ENCODE measurements at regions not wholly inside any gene's neighbourhood (a gene's known extent, or its start where the extent isn't known, plus 50 kb on each side); places are given as distances from the start of the nearest gene placed in this dataset.
"Not testable (repeated sequence)": the region's sequence is repeated elsewhere in the genome, so short reads cannot be mapped to it uniquely, and the experiment has no call there.

DNA sequence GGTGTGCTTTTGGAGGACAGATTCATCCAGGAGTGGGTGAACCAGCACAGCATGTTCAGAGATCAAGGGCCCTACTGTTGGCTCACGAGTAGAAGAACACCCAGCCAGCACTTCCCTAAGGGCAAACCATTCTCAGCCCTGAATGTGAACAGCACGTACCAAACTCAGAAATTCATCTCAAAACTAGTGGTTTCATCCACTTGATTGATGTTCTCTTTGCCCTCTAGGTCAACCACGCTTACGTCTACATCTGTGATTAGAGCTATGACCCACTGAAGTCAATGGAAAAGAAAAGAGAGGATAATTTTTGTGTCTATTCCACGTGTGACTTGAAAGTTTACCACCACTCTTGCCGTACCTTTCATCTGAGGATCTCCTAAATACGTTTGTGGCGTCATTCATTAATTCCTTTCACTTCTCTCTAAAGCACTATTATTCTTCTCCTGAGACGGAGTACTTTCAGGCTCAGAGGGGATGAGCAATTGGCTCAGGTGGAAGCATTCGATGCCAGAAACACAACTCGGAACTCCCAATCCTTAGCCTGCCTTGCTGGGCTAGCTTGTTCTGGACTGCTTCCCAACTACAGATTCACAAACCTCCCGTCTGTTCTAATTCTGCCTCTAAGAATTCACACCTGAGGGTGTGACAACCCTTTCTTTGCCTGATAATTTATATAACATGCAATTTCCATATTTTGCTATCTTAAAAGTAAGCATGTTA, 57.3 kb upstream of the HIVEP3 start:
- DNase-seq (ENCODE audit: low spot score) = no peak
- H3K9me3 ChIP-seq (ENCODE audit: low read depth) = no peaks in the 10 kb centered on the region
- H4K20me1 ChIP-seq (ENCODE audit: low read depth) = no peaks in the 10 kb centered on the region
- Mint-ChIP-seq H3K4me3 (no peak overlapping the region), H3K36me3 (no peaks in the 10 kb centered on the region), H3K27me3 (ENCODE audit: insufficient read depth, low read depth) (peaks cover 3% of the 10 kb centered on the region), H3K9me3 (no peaks in the 10 kb centered on the region), H3K27ac (no peak overlapping the region), H3K4me1 (peaks cover 7% of the 10 kb centered on the region)
- H3K4me2 ChIP-seq = no peak overlapping the region
- H2AFZ ChIP-seq (replicated peaks) = no peak overlapping the region
- no peak overlapping the region for H3K27ac ChIP-seq
- no peak overlapping the region for H3K9ac ChIP-seq
- no peaks in the 10 kb centered on the region for H3K79me2 ChIP-seq (ENCODE audit: low read depth)
- H3K4me3 ChIP-seq = no peak overlapping the region
- no peaks in the 10 kb centered on the region for H3K36me3 ChIP-seq
- no peaks in the 10 kb centered on the region for H3F3A ChIP-seq (ENCODE audit: low read depth)
- no peaks in the 10 kb centered on the region for H3K27me3 ChIP-seq
- no peaks in the 10 kb centered on the region for H3K4me1 ChIP-seq
- TF ChIP-seq EZH2 (IDR thresholded peaks at IDR 0.05) = no peak
- TF ChIP-seq CTCF (IDR thresholded peaks at IDR 0.05) = no peak
- no peak for TF ChIP-seq EZH2phosphoT487 (IDR thresholded peaks at IDR 0.05)

GRCh38 chr1:41975121-41975520, 56.4 kb upstream of the HIVEP3 start:
- Histone ChIP-seq H3K36me3 (no peaks in the 10 kb centered on the region), H3K79me2 (ENCODE audit: low read depth) (no peaks in the 10 kb centered on the region), H3K4me2 (no peak overlapping the region), H3K4me1 (no peaks in the 10 kb centered on the region), H4K20me1 (ENCODE audit: low read depth) (no peaks in the 10 kb centered on the region), H3K9me3 (ENCODE audit: low read depth) (no peaks in the 10 kb centered on the region), H3K4me3 (no peak overlapping the region), H3F3A (ENCODE audit: low read depth) (no peaks in the 10 kb centered on the region), H2AFZ (replicated peaks) (no peak overlapping the region), H3K9ac (no peak overlapping the region), H3K27me3 (no peaks in the 10 kb centered on the region), H3K27ac (no peak overlapping the region)
- no peaks in the 10 kb centered on the region for H3K36me3 Mint-ChIP-seq
- no peak for DNase-seq (ENCODE audit: low spot score)
- TF ChIP-seq EZH2 (IDR thresholded peaks at IDR 0.05) = no peak
- no peak for TF ChIP-seq CTCF (IDR thresholded peaks at IDR 0.05)
- TF ChIP-seq EZH2phosphoT487 (IDR thresholded peaks at IDR 0.05) = no peak
- no peak overlapping the region for H3K4me3 Mint-ChIP-seq
- no peaks in the 10 kb centered on the region for H3K9me3 Mint-ChIP-seq
- H3K27ac Mint-ChIP-seq = no peak overlapping the region
- H3K4me1 Mint-ChIP-seq = no peaks in the 10 kb centered on the region
- H3K27me3 Mint-ChIP-seq (ENCODE audit: insufficient read depth, low read depth) = peaks cover 3% of the 10 kb centered on the region

DNA sequence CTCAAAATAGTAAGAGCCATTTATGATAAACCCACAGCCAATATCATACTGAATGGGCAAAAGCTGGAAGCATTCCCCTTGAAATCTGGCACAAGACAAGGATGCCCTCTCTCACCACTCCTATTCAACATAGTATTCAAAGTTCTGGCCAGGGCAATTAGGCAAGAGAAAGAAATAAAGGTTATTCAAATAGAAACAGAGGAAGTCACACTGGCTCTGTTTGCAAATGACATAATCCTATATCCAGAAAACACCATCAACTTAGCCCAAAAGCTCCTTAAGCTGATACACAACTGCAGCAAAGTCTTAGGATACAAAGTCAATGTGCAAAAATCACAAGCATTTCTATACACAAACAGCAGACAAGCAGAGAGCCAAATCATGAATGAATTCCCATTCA, 49.8 kb upstream of the HIVEP3 start:
- H3K4me1 ChIP-seq; H3K27ac ChIP-seq; H3K79me2 ChIP-seq (ENCODE audit: low read depth); H3K27ac Mint-ChIP-seq; H3K27me3 ChIP-seq; H4K20me1 ChIP-seq (ENCODE audit: low read depth); H3K27me3 Mint-ChIP-seq (ENCODE audit: insufficient read depth, low read depth); H3K36me3 ChIP-seq; H3K9ac ChIP-seq; H2AFZ ChIP-seq (replicated peaks); H3K4me2 ChIP-seq; H3F3A ChIP-seq (ENCODE audit: low read depth); DNase-seq (ENCODE audit: low spot score); H3K4me3 Mint-ChIP-seq; H3K9me3 ChIP-seq (ENCODE audit: low read depth); H3K36me3 Mint-ChIP-seq; H3K4me1 Mint-ChIP-seq; H3K4me3 ChIP-seq: not testable (repeated sequence)
- peaks cover 22% of the 10 kb centered on the region for H3K9me3 Mint-ChIP-seq

All from neural progenitor cell (in vitro differentiated cells).